Lower leg skin (tissue), 3 donors: ENCODE measurements at regions not wholly inside any gene's neighbourhood (a gene's known extent, or its start where the extent isn't known, plus 50 kb on each side); places are given as distances from the start of the nearest gene placed in this dataset.

Experiments
- POLR2A ChIP-seq, 2 donors: fragments of 450-650 bp; IDR thresholded peaks; one replicate each; pipeline ENCODE4 v1.6.1; 2016 to 2017; ENCODE audit warnings: antibody characterized with exemption in 2 of 2, mild to moderate bottlenecking in 1 of 2, moderate library complexity in 1 of 2
- TF ChIP-seq, protein P1 (sequence below), 3 donors: fragments of 450-650 bp; IDR thresholded peaks; one replicate each; pipeline ENCODE4 v1.5.1; 2016; ENCODE audit warnings: antibody characterized with exemption in 3 of 3, mild to moderate bottlenecking in 3 of 3, moderate library complexity in 2 of 3

DNA sequence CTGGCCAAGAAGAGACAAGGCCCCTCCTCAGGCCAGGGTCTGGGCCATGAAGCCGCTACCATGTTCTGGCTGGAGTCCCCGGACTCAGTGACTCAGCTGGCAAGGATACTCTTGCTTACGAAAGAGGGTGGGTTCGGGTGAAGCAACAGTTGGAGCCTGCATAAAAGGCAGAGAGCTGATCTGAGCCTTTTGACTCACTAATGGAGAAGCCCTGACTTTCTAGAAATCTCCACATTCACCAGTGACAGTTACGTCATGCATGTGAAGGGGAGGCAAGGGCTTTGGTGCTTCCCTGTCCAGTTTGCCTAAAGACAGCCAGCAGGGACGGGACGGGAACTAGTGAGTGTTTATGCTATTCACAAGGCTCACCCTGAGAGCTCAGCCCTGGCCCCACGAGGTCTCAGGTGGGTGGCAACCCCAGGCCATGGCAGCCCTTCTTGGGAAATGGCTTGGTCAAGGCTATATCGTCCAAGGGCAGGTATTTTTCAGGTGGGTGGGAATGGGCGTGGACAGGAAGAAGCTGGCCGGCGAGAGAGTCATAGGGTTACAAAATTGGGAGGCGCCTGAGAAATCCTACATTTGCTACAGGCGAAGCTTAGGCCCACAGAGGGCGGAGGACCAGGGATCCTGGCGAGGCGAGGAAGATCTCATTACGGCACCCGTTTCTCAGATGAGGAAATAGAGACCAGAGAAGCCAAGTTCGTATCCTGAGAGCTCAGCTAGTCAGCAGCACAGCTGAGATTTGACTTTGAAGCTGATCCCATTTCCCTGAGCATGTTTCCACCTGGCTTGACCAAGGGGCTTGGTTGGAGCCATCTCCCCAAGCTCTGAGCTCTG, 314.6 kb downstream of the BCL11B start:
- TF ChIP-seq, protein P1, sequence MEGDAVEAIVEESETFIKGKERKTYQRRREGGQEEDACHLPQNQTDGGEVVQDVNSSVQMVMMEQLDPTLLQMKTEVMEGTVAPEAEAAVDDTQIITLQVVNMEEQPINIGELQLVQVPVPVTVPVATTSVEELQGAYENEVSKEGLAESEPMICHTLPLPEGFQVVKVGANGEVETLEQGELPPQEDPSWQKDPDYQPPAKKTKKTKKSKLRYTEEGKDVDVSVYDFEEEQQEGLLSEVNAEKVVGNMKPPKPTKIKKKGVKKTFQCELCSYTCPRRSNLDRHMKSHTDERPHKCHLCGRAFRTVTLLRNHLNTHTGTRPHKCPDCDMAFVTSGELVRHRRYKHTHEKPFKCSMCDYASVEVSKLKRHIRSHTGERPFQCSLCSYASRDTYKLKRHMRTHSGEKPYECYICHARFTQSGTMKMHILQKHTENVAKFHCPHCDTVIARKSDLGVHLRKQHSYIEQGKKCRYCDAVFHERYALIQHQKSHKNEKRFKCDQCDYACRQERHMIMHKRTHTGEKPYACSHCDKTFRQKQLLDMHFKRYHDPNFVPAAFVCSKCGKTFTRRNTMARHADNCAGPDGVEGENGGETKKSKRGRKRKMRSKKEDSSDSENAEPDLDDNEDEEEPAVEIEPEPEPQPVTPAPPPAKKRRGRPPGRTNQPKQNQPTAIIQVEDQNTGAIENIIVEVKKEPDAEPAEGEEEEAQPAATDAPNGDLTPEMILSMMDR (IDR thresholded peaks at IDR 0.05), result no peak
- no peak for TF ChIP-seq POLR2A (IDR thresholded peaks at IDR 0.05)
